Nephron (organoid): ENCODE measurements at regions not wholly inside any gene's neighbourhood (a gene's known extent, or its start where the extent isn't known, plus 50 kb on each side); places are given as distances from the start of the nearest gene placed in this dataset.

Experiments
- H3K27ac Mint-ChIP-seq, 3 experiments: 2 replicates each; pipeline ENCODE4 v1.8.0; 2020; ENCODE audit warnings: mixed read lengths in 3 of 3, mild to moderate bottlenecking in 2 of 3, moderate library complexity in 1 of 3
- H3K27me3 Mint-ChIP-seq: 2 replicates; pipeline ENCODE4 v1.8.0; 2021; ENCODE audit warnings: low read depth, mild to moderate bottlenecking, moderate library complexity, mixed read lengths
- H3K36me3 Mint-ChIP-seq: 2 replicates; pipeline ENCODE4 v1.8.0; 2020; ENCODE audit warnings: low read depth, mixed read lengths
- H3K4me1 Mint-ChIP-seq: 2 replicates; pipeline ENCODE4 v1.8.0; 2020; ENCODE audit warnings: mixed read lengths
- H3K4me3 Mint-ChIP-seq, 3 experiments: 2 replicates each; pipeline ENCODE4 v1.8.0; 2020; ENCODE audit warnings: mild to moderate bottlenecking in 3 of 3, mixed read lengths in 3 of 3, moderate library complexity in 2 of 3
- H3K9me3 Mint-ChIP-seq: 2 replicates; pipeline ENCODE4 v1.8.0; 2020; ENCODE audit warnings: mixed read lengths
- TF ChIP-seq, protein P1 (sequence below), 3 experiments: fragments of 200-600 bp; sonication (generic); IDR thresholded peaks; one replicate each; pipeline ENCODE4 v1.5.0; 2021; ENCODE audit warnings: antibody characterized with exemption in 3 of 3; ENCODE audit not compliant: unreplicated experiment in 3 of 3

GRCh38 chr7:25392588-25393338, 164.5 kb upstream of the NPVF start:
- Mint-ChIP-seq H3K4me3 (no peak overlapping the region), H3K36me3 (no peaks in the 10 kb centered on the region), H3K9me3 (no peaks in the 10 kb centered on the region), H3K27ac (peak overlapping the region; percentile 90 to 96 (median 95)), H3K27me3 (peaks cover 3% of the 10 kb centered on the region), H3K4me1 (peaks cover 68% of the 10 kb centered on the region)
- TF ChIP-seq, protein P1, sequence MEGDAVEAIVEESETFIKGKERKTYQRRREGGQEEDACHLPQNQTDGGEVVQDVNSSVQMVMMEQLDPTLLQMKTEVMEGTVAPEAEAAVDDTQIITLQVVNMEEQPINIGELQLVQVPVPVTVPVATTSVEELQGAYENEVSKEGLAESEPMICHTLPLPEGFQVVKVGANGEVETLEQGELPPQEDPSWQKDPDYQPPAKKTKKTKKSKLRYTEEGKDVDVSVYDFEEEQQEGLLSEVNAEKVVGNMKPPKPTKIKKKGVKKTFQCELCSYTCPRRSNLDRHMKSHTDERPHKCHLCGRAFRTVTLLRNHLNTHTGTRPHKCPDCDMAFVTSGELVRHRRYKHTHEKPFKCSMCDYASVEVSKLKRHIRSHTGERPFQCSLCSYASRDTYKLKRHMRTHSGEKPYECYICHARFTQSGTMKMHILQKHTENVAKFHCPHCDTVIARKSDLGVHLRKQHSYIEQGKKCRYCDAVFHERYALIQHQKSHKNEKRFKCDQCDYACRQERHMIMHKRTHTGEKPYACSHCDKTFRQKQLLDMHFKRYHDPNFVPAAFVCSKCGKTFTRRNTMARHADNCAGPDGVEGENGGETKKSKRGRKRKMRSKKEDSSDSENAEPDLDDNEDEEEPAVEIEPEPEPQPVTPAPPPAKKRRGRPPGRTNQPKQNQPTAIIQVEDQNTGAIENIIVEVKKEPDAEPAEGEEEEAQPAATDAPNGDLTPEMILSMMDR (IDR thresholded peaks at IDR 0.05; ENCODE audit: unreplicated experiment in 3 of 3) = peak in 1 of 3 experiments; percentile 25

- no peaks in the 10 kb centered on the region for H3K36me3 Mint-ChIP-seq
- H3K9me3 Mint-ChIP-seq = no peaks in the 10 kb centered on the region
- H3K27ac Mint-ChIP-seq = peak overlapping the region; percentile 72 to 96 (median 91)
- H3K4me3 Mint-ChIP-seq = no peak overlapping the region
- no peaks in the 10 kb centered on the region for H3K27me3 Mint-ChIP-seq
- TF ChIP-seq, protein P1 (IDR thresholded peaks at IDR 0.05; ENCODE audit: unreplicated experiment in 3 of 3) = no peak
- peaks cover 52% of the 10 kb centered on the region for H3K4me1 Mint-ChIP-seq
Measured at GRCh38 chr7:25395976-25396375, 167.7 kb upstream of the NPVF start.

- no peaks in the 10 kb centered on the region for H3K9me3 Mint-ChIP-seq
- TF ChIP-seq, protein P1 (IDR thresholded peaks at IDR 0.05; ENCODE audit: unreplicated experiment in 3 of 3) = no peak
Measured at GRCh38 chr7:25396668-25397067, 168.4 kb upstream of the NPVF start.

GRCh38 chr7:25398418-25398817, 170.1 kb upstream of the NPVF start:
- H3K36me3 Mint-ChIP-seq = no peaks in the 10 kb centered on the region
- H3K27ac Mint-ChIP-seq = no peak overlapping the region
- TF ChIP-seq, protein P1 (IDR thresholded peaks at IDR 0.05; ENCODE audit: unreplicated experiment in 3 of 3) = no peak
- peaks cover 50% of the 10 kb centered on the region for H3K4me1 Mint-ChIP-seq
- H3K4me3 Mint-ChIP-seq = no peak overlapping the region
- no peaks in the 10 kb centered on the region for H3K9me3 Mint-ChIP-seq
- H3K27me3 Mint-ChIP-seq = peaks cover 5% of the 10 kb centered on the region

More at GRCh38 chr7:25396668-25397067, 168.4 kb upstream of the NPVF start:
- no peaks in the 10 kb centered on the region for H3K36me3 Mint-ChIP-seq
- no peak overlapping the region for H3K4me3 Mint-ChIP-seq
- peaks cover 52% of the 10 kb centered on the region for H3K4me1 Mint-ChIP-seq
- peak overlapping the region; percentile 68 to 96 (median 91) for H3K27ac Mint-ChIP-seq
- peaks cover 5% of the 10 kb centered on the region for H3K27me3 Mint-ChIP-seq

DNA sequence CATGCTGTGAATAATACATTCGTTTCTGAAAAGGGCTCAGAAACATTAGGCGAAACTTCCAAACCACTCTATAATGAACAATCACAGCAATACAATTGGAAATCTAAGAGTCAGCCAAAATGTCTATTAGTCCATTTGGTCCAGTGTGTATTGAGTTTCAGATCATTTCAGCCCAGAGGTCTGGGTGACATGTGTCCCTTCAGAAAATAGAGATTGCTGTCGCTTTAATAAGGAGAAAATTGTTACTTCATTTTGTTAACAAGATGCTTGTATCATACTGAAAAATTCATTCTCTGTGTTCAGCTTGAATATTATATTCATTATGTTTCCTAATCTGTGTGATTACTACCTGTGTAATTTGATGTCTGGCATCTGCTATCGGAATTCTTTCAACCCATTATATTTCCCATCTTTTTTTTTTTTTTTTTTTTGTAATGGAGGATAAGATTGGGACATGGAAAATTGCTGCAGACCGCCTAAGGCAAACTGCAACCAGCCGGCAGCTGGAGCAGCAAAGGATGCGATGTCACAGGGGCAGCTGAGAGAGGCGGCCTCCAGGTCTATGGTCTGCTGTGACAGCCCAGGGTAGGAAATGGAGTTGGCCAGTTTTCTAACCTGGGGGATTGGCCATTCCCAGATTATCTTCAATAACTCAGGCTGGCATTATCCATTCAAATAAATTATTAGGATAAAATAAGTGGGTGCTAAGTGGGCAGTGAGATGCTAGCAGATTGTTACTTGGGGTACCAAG, 170.9 kb upstream of the NPVF start:
- Mint-ChIP-seq H3K36me3 (no peaks in the 10 kb centered on the region), H3K9me3 (no peaks in the 10 kb centered on the region), H3K4me1 (peaks cover 46% of the 10 kb centered on the region), H3K27ac (peak overlapping the region in 1 of 3 experiments; percentile 33), H3K4me3 (no peak overlapping the region), H3K27me3 (peaks cover 5% of the 10 kb centered on the region)
- TF ChIP-seq, protein P1 (IDR thresholded peaks at IDR 0.05; ENCODE audit: unreplicated experiment in 3 of 3) = no peak
